WTC11 (cell line): ENCODE measurements at regions not wholly inside any gene's neighbourhood (a gene's known extent, or its start where the extent isn't known, plus 50 kb on each side); places are given as distances from the start of the nearest gene placed in this dataset.
A peak's percentile ranks its signal among the peaks of the same experiment; 100 is the strongest.

ENCODE experiments used
- ATAC-seq: fragments of 200-7000 bp; cut with Tn5 transposase; 2 replicates; pipeline ENCODE4 v1.10.0; 2021; ENCODE audit warnings: mild to moderate bottlenecking, moderate library complexity
- CTCF ChIA-PET: fragments of 300-600 bp; sonication (Branson Sonifier 250); formaldehyde crosslinking; loops from one replicate; lab custom pipeline; 2021; ENCODE audit warnings: antibody characterized with exemption; lab: Charles Lee
- POLR2A ChIA-PET: fragments of 350-600 bp; sonication (Branson Sonifier 250); formaldehyde crosslinking; loops from one replicate; lab custom pipeline; 2021; ENCODE audit warnings: antibody characterized with exemption; lab: Charles Lee
- DNase-seq: peaks from one replicate; pipeline ENCODE4 v3.0.0; 2021; ENCODE audit warnings: low spot score
- H3K27ac Mint-ChIP-seq: 2 replicates; pipeline ENCODE4 v1.8.0; 2021; ENCODE audit warnings: mixed read lengths
- H3K27me3 Mint-ChIP-seq: 2 replicates; pipeline ENCODE4 v1.8.0; 2021; ENCODE audit warnings: low read depth, mild to moderate bottlenecking, moderate library complexity, mixed read lengths
- H3K36me3 Mint-ChIP-seq: 2 replicates; pipeline ENCODE4 v1.8.0; 2021; ENCODE audit warnings: mixed read lengths
- H3K4me1 Mint-ChIP-seq: 2 replicates; pipeline ENCODE4 v1.8.0; 2022; ENCODE audit warnings: mixed read lengths
- H3K4me3 Mint-ChIP-seq: 2 replicates; pipeline ENCODE4 v1.8.0; 2021; ENCODE audit warnings: mild to moderate bottlenecking, moderate library complexity, mixed read lengths
- H3K9me3 Mint-ChIP-seq: 2 replicates; pipeline ENCODE4 v1.8.0; 2021; ENCODE audit warnings: mixed read lengths
- CTCF ChIP-seq: fragments of 200-600 bp; IDR thresholded peaks from 2 replicates; pipeline ENCODE4 v1.8.0; 2022; ENCODE audit warnings: antibody characterized with exemption
- E2F5 ChIP-seq: sonication (generic); formaldehyde crosslinking; IDR thresholded peaks from 2 replicates; pipeline ENCODE4 v1.8.1; 2022; ENCODE audit warnings: mild to moderate bottlenecking, moderate library complexity, missing genetic modification reagents
- FOXJ3 ChIP-seq: sonication (generic); formaldehyde crosslinking; IDR thresholded peaks from 2 replicates; pipeline ENCODE4 v1.9.0; 2021; ENCODE audit warnings: missing genetic modification reagents, mild to moderate bottlenecking, borderline replicate concordance
- FOXP4 ChIP-seq: sonication (generic); formaldehyde crosslinking; IDR thresholded peaks from 2 replicates; pipeline ENCODE4 v1.8.0; 2022; ENCODE audit warnings: mild to moderate bottlenecking, missing genetic modification reagents
- GTF2I ChIP-seq: fragments of 250-450 bp; sonication (Bioruptor Pico); conservative IDR thresholded peaks from 2 replicates; pipeline ENCODE4 v1.4.0; 2021; ENCODE audit warnings: mild to moderate bottlenecking
- NFATC4 ChIP-seq: fragments of 250-450 bp; sonication (Bioruptor Pico); IDR thresholded peaks from 2 replicates; pipeline ENCODE4 v1.9.0; 2021; ENCODE audit warnings: mild to moderate bottlenecking
- NFE2L1 ChIP-seq: sonication (generic); formaldehyde crosslinking; IDR thresholded peaks from 2 replicates; pipeline ENCODE4 v1.8.1; 2023; ENCODE audit warnings: missing genetic modification reagents
- PREB ChIP-seq: sonication (generic); formaldehyde crosslinking; IDR thresholded peaks from 2 replicates; pipeline ENCODE4 v1.8.1; 2022; ENCODE audit warnings: mild to moderate bottlenecking, missing genetic modification reagents, moderate library complexity, borderline replicate concordance
- PRRX2 ChIP-seq: fragments of 250-450 bp; sonication (Bioruptor Pico); IDR thresholded peaks from 2 replicates; pipeline ENCODE4 v1.8.0; 2021; ENCODE audit warnings: mild to moderate bottlenecking
- RORB ChIP-seq: fragments of 250-450 bp; sonication (Bioruptor Pico); IDR thresholded peaks from 2 replicates; pipeline ENCODE4 v1.9.0; 2021; ENCODE audit warnings: mild to moderate bottlenecking
- TCF7 ChIP-seq: sonication (generic); formaldehyde crosslinking; IDR thresholded peaks from 2 replicates; pipeline ENCODE4 v1.8.0; 2022; ENCODE audit warnings: mild to moderate bottlenecking, low read depth, missing genetic modification reagents, moderate library complexity
- ZNF219 ChIP-seq: sonication (generic); formaldehyde crosslinking; IDR thresholded peaks from 2 replicates; pipeline ENCODE4 v1.8.0; 2023; ENCODE audit warnings: missing genetic modification reagents, mild to moderate bottlenecking, borderline replicate concordance
- ZNF396 ChIP-seq: fragments of 250-450 bp; sonication (Bioruptor Pico); IDR thresholded peaks from 2 replicates; pipeline ENCODE4 v1.8.0; 2021; ENCODE audit warnings: mild to moderate bottlenecking, moderate library complexity, borderline replicate concordance
- ZNF416 ChIP-seq: fragments of 250-450 bp; sonication (Bioruptor Pico); IDR thresholded peaks from 2 replicates; pipeline ENCODE4 v1.9.0; 2021; ENCODE audit warnings: mild to moderate bottlenecking, inconsistent platforms

GRCh38 chr5:2430606-2431005, 320.9 kb downstream of the IRX2 start (continued):
- TF ChIP-seq ZNF219 (CRISPR knock-in tag) = no peak
- TF ChIP-seq FOXP4 (CRISPR knock-in tag) = no peak
- no peak for TF ChIP-seq ZNF396
- no peak for TF ChIP-seq E2F5 (CRISPR knock-in tag)
- no peak for TF ChIP-seq PRRX2 (CRISPR knock-in tag)
- TF ChIP-seq ZNF416 (CRISPR knock-in tag) = no peak
- no peak for TF ChIP-seq NFATC4

GRCh38 chr5:2427983-2428382, 323.5 kb downstream of the IRX2 start:
- peaks cover 77% of the 10 kb centered on the region for H3K9me3 Mint-ChIP-seq
- H3K27me3 Mint-ChIP-seq = peaks cover 4% of the 10 kb centered on the region; the same call in 1 of the 2 replicates
- ATAC-seq = no peak
- H3K4me3 Mint-ChIP-seq = no peak overlapping the region
- H3K27ac Mint-ChIP-seq = no peak overlapping the region
- POLR2A ChIA-PET = no interaction called here
- CTCF ChIA-PET = no interaction called here
- TF ChIP-seq PREB (no peak), RORB (no peak)
- H3K4me1 Mint-ChIP-seq = peaks cover 5% of the 10 kb centered on the region
- no peak for DNase-seq
- peaks cover 41% of the 10 kb centered on the region for H3K36me3 Mint-ChIP-seq

- H3K9me3 Mint-ChIP-seq = peaks cover 75% of the 10 kb centered on the region
- ATAC-seq (no peak), DNase-seq (no peak)
- CTCF ChIA-PET = no interaction called here
- no peaks in the 10 kb centered on the region for H3K4me1 Mint-ChIP-seq
- peaks cover 15% of the 10 kb centered on the region for H3K36me3 Mint-ChIP-seq
- H3K27me3 Mint-ChIP-seq = no peaks in the 10 kb centered on the region; the same call in 1 of the 2 replicates
- no peak overlapping the region for H3K4me3 Mint-ChIP-seq
- TF ChIP-seq E2F5 (CRISPR knock-in tag) (no peak), GTF2I (0 out of 2 replicates have a peak, but pooled peaks have one; percentile 18)
- no peak overlapping the region for H3K27ac Mint-ChIP-seq
- POLR2A ChIA-PET = no interaction called here
Measured at GRCh38 chr5:2423634-2424033, 327.8 kb downstream of the IRX2 start.

- Mint-ChIP-seq H3K27me3 (no peaks in the 10 kb centered on the region; the same call in 1 of the 2 replicates), H3K27ac (no peak overlapping the region), H3K4me1 (no peaks in the 10 kb centered on the region; the same call in 1 of the 2 replicates), H3K9me3 (peaks cover 29% of the 10 kb centered on the region), H3K4me3 (no peak overlapping the region), H3K36me3 (peaks cover 4% of the 10 kb centered on the region)
- TF ChIP-seq RORB (no peak), NFE2L1 (CRISPR knock-in tag) (no peak), FOXJ3 (CRISPR knock-in tag) (no peak)
- ChIA-PET CTCF (no interaction called here), POLR2A (no interaction called here)
- DNase-seq = no peak
- no peak for ATAC-seq
Measured at GRCh38 chr5:2417301-2417700, 334.2 kb downstream of the IRX2 start.

- H3K36me3 Mint-ChIP-seq = peaks cover 2% of the 10 kb centered on the region; the same call in 1 of the 2 replicates
- no peaks in the 10 kb centered on the region; the same call in 1 of the 2 replicates for H3K4me1 Mint-ChIP-seq
- ChIA-PET POLR2A (no interaction called here), CTCF (interaction anchor here (0.6 to 1.6 kb wide), 11 partner anchors 10 to 721 kb away, joined by 3 to 6 read pairs (median 3); no protein-coding TSS in a partner anchor)
- H3K27me3 Mint-ChIP-seq = no peaks in the 10 kb centered on the region
- peak; percentile 44 for DNase-seq
- TF ChIP-seq CTCF (0 out of 2 replicates have a peak, but pooled peaks have one; percentile 24), TCF7 (no peak)
- no peak overlapping the region for H3K4me3 Mint-ChIP-seq
- H3K27ac Mint-ChIP-seq = no peak overlapping the region
- peak; percentile 41 for ATAC-seq
- H3K9me3 Mint-ChIP-seq = peaks cover 15% of the 10 kb centered on the region
Measured at GRCh38 chr5:2415678-2416077, 335.8 kb downstream of the IRX2 start.
